22Rv1 (cell line): ENCODE measurements at regions not wholly inside any gene's neighbourhood (a gene's known extent, or its start where the extent isn't known, plus 50 kb on each side); places are given as distances from the start of the nearest gene placed in this dataset.

Experiments
- CTCF ChIP-seq: fragments of 450-650 bp; IDR thresholded peaks from 2 replicates; pipeline ENCODE4 v1.5.1; 2017; ENCODE audit warnings: mild to moderate bottlenecking
- ZFX ChIP-seq: fragments of 450-650 bp; IDR thresholded peaks from 2 replicates; pipeline ENCODE4 v1.6.1; 2017; ENCODE audit warnings: antibody characterized with exemption, borderline replicate concordance

GRCh38 chr15:38878026-38878425 is 313.4 kb upstream of the RASGRP1 start:
- TF ChIP-seq CTCF (no peak), ZFX (no peak)
